GM19438 (cell line): ENCODE measurements at regions not wholly inside any gene's neighbourhood (a gene's known extent, or its start where the extent isn't known, plus 50 kb on each side); places are given as distances from the start of the nearest gene placed in this dataset.

Experiments used
- ATAC-seq: cut with Tn5 transposase; IDR thresholded peaks from one replicate; pipeline ENCODE4 v1.9.1; 2021; ENCODE audit warnings: low read depth; ENCODE audit not compliant: unreplicated experiment

GRCh38 chr2:216287251-216287650 lies 85.0 kb downstream of the MARCHF4 start:
- ATAC-seq, result no peak

GRCh38 chr2:216286616-216287231 lies 85.6 kb downstream of the MARCHF4 start:
- ATAC-seq, result no peak

- ATAC-seq, result no peak
Measured at GRCh38 chr2:216285701-216286100, 86.6 kb downstream of the MARCHF4 start.

GRCh38 chr2:216284708-216285107 lies 87.6 kb downstream of the MARCHF4 start:
- no peak for ATAC-seq

GRCh38 chr2:216283038-216283900 lies 89.0 kb downstream of the MARCHF4 start:
- peak; percentile 77 for ATAC-seq

- ATAC-seq, result no peak
Measured at GRCh38 chr2:216281876-216282275, 90.4 kb downstream of the MARCHF4 start.

- ATAC-seq, result no peak
Measured at GRCh38 chr2:216281316-216281715, 91.0 kb downstream of the MARCHF4 start.

GRCh38 chr2:216279459-216279858 lies 92.8 kb downstream of the MARCHF4 start:
- ATAC-seq, result no peak

- no peak for ATAC-seq
Measured at GRCh38 chr2:216279031-216279430, 93.3 kb downstream of the MARCHF4 start.

- ATAC-seq, result no peak
Measured at GRCh38 chr2:216275890-216276289, 96.4 kb downstream of the MARCHF4 start.

- ATAC-seq, result no peak
Measured at GRCh38 chr2:216274194-216274840, 98.0 kb downstream of the MARCHF4 start.

- ATAC-seq, result no peak
Measured at GRCh38 chr2:216261042-216261537, 111.2 kb downstream of the MARCHF4 start.

GRCh38 chr2:216260629-216261028 lies 111.7 kb downstream of the MARCHF4 start:
- no peak for ATAC-seq

- ATAC-seq, result no peak
Measured at GRCh38 chr2:216259081-216259480, 113.2 kb downstream of the MARCHF4 start.

GRCh38 chr2:216257089-216257488 lies 115.2 kb downstream of the MARCHF4 start:
- no peak for ATAC-seq
